ENCODE measurements at regions not wholly inside any gene's neighbourhood (a gene's known extent, or its start where the extent isn't known, plus 50 kb on each side); places are given as distances from the start of the nearest gene placed in this dataset.

DNA sequence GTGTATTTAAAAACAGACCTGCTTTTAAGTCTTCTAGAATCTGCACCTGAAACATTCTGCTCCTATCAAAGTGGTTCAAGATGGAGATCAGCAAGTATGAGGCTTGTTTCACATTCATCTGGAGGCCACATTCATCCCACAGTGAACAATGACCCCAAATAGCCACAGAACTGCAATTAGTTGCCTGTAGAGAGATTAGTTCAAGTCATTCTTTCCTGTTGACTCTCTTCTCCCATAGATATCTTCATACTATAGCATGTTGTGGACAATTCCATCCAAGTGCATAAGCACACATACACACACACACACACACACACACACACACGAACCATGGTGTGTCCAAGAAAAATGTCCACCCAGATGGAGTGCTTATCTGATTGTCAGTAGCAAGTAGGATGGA lies 101.7 kb upstream of the FGGY start:
- no peak overlapping the region for H3K4me3 ChIP-seq (ENCODE audit: control insufficient read depth in 2 of 3, extremely low read depth in 1 of 3, insufficient read depth in 2 of 3, low read depth in 1 of 3, low read length in 3 of 3)
- no peaks in the 10 kb centered on the region for H3K9me1 ChIP-seq (ENCODE audit: control insufficient read depth, extremely low read depth, insufficient read depth, low read length)
- DNase-seq (ENCODE audit: low read depth, low spot score) (no peak), FAIRE-seq (no peak)
- H3K9me3 ChIP-seq (ENCODE audit: control insufficient read depth, low read depth, low read length) = no peaks in the 10 kb centered on the region
- H3K9ac ChIP-seq (ENCODE audit: control insufficient read depth, extremely low read depth, insufficient read depth, low read length) = no peak overlapping the region
- no peak overlapping the region for H3K4me2 ChIP-seq (ENCODE audit: control insufficient read depth, extremely low read depth, insufficient read depth, low read depth, low read length)
- no peaks in the 10 kb centered on the region for H3K4me1 ChIP-seq (ENCODE audit: control insufficient read depth, extremely low read depth, insufficient read depth, low read length)
- H3K79me2 ChIP-seq (ENCODE audit: control insufficient read depth, insufficient read depth, low read length) = no peaks in the 10 kb centered on the region
- dilution Hi-C loops (cut with MboI; ENCODE audit: extremely low pct_ligation_motif_present, low sequenced_read_pairs) = no loop called here
- H2AFZ ChIP-seq (ENCODE audit: control insufficient read depth, low read length) = no peak overlapping the region
- H3K27ac ChIP-seq (ENCODE audit: control insufficient read depth, insufficient read depth, low read length) = no peak overlapping the region
- H4K20me1 ChIP-seq (ENCODE audit: control insufficient read depth, extremely low read depth, insufficient read depth, low read length) = no peaks in the 10 kb centered on the region
- no peaks in the 10 kb centered on the region for H3K36me3 ChIP-seq (ENCODE audit: control insufficient read depth in 2 of 2, extremely low read depth in 1 of 2, insufficient read depth in 2 of 2, low read length in 2 of 2)
- H3K27me3 ChIP-seq (ENCODE audit: control insufficient read depth, extremely low read depth, insufficient read depth, low read length) = no peaks in the 10 kb centered on the region
- TF ChIP-seq EZH2 (IDR thresholded peaks at IDR 0.05; ENCODE audit: low read length) = no peak
- TF ChIP-seq, protein P1, sequence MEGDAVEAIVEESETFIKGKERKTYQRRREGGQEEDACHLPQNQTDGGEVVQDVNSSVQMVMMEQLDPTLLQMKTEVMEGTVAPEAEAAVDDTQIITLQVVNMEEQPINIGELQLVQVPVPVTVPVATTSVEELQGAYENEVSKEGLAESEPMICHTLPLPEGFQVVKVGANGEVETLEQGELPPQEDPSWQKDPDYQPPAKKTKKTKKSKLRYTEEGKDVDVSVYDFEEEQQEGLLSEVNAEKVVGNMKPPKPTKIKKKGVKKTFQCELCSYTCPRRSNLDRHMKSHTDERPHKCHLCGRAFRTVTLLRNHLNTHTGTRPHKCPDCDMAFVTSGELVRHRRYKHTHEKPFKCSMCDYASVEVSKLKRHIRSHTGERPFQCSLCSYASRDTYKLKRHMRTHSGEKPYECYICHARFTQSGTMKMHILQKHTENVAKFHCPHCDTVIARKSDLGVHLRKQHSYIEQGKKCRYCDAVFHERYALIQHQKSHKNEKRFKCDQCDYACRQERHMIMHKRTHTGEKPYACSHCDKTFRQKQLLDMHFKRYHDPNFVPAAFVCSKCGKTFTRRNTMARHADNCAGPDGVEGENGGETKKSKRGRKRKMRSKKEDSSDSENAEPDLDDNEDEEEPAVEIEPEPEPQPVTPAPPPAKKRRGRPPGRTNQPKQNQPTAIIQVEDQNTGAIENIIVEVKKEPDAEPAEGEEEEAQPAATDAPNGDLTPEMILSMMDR (optimal IDR thresholded peaks at IDR 0.05 in 1 of 3, IDR thresholded peaks at IDR 0.05 in 1 of 3, conservative IDR thresholded peaks at IDR 0.05 in 1 of 3; ENCODE audit: extremely low read depth in 1 of 3, insufficient read depth in 2 of 3, low read length in 3 of 3) = no peak

DNA sequence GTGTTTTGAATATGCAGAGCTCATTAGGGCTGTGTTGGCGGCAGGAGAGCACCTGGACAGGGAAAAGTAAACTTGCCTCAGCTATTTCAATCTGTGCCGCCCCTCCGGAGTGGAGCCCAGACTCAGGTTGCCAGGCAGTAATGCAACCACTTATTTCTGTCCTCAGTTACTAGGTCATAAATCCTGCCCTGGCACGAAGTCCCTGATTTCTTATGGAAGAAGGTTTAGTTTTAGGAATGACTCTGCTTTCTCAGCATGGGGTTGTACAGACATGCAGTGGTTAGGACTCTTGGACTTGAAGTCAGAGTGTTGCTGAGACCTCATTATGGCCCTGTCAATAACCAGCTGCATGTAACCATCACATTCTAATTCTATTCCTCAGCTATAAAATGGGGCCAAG lies 98.3 kb upstream of the FGGY start:
- no peaks in the 10 kb centered on the region for H3K36me3 ChIP-seq (ENCODE audit: control insufficient read depth in 2 of 2, extremely low read depth in 1 of 2, insufficient read depth in 2 of 2, low read length in 2 of 2)
- H2AFZ ChIP-seq (ENCODE audit: control insufficient read depth, low read length) = no peak overlapping the region
- no peak overlapping the region for H3K27ac ChIP-seq (ENCODE audit: control insufficient read depth, insufficient read depth, low read length)
- H3K27me3 ChIP-seq (ENCODE audit: control insufficient read depth, extremely low read depth, insufficient read depth, low read length) = no peaks in the 10 kb centered on the region
- H3K9ac ChIP-seq (ENCODE audit: control insufficient read depth, extremely low read depth, insufficient read depth, low read length) = no peak overlapping the region
- TF ChIP-seq, protein P1 (optimal IDR thresholded peaks at IDR 0.05 in 1 of 3, IDR thresholded peaks at IDR 0.05 in 1 of 3, conservative IDR thresholded peaks at IDR 0.05 in 1 of 3; ENCODE audit: extremely low read depth in 1 of 3, insufficient read depth in 2 of 3, low read length in 3 of 3) = no peak
- no peak for TF ChIP-seq EZH2 (IDR thresholded peaks at IDR 0.05; ENCODE audit: low read length)
- H3K79me2 ChIP-seq (ENCODE audit: control insufficient read depth, insufficient read depth, low read length) = no peaks in the 10 kb centered on the region
- dilution Hi-C loops (cut with MboI; ENCODE audit: extremely low pct_ligation_motif_present, low sequenced_read_pairs) = no loop called here
- no peaks in the 10 kb centered on the region for H3K4me1 ChIP-seq (ENCODE audit: control insufficient read depth, extremely low read depth, insufficient read depth, low read length)
- H3K9me3 ChIP-seq (ENCODE audit: control insufficient read depth, low read depth, low read length) = no peaks in the 10 kb centered on the region
- H3K4me2 ChIP-seq (ENCODE audit: control insufficient read depth, extremely low read depth, insufficient read depth, low read depth, low read length) = no peak overlapping the region
- no peaks in the 10 kb centered on the region for H4K20me1 ChIP-seq (ENCODE audit: control insufficient read depth, extremely low read depth, insufficient read depth, low read length)
- DNase-seq (ENCODE audit: low read depth, low spot score) (no peak), FAIRE-seq (no peak)
- no peak overlapping the region for H3K4me3 ChIP-seq (ENCODE audit: control insufficient read depth in 2 of 3, extremely low read depth in 1 of 3, insufficient read depth in 2 of 3, low read depth in 1 of 3, low read length in 3 of 3)
- no peaks in the 10 kb centered on the region for H3K9me1 ChIP-seq (ENCODE audit: control insufficient read depth, extremely low read depth, insufficient read depth, low read length)
